ENCODE measurements at regions not wholly inside any gene's neighbourhood (a gene's known extent, or its start where the extent isn't known, plus 50 kb on each side); places are given as distances from the start of the nearest gene placed in this dataset.

GRCh38 chr5:155974369-155974768, 352.6 kb upstream of the SGCD start:
- DNase-seq (ENCODE audit: low spot score), result no peak

DNA sequence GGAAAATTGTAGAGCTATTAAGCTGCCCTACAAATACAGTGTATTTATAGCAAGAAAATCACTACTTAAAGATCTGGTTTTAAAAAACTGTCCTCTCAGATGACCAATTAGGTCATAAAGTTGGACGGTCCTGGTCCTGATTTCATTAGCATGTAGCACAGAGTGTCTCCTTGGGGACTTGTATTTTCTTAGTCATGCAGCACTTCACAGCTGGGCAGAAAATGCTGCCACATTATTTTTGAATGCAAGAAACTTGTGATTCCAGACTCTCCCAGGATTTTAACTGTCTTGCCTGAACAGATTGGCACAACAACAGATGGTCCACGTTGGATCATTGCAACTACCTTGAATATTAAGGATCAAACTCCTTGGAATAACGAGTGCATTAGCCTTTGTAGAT, 348.1 kb upstream of the SGCD start:
- no peak for DNase-seq (ENCODE audit: low spot score)

GRCh38 chr5:155982354-155982753, 344.6 kb upstream of the SGCD start:
- DNase-seq (ENCODE audit: low spot score), result no peak

GRCh38 chr5:155983954-155984353, 343.0 kb upstream of the SGCD start:
- no peak for DNase-seq (ENCODE audit: low spot score)

DNA sequence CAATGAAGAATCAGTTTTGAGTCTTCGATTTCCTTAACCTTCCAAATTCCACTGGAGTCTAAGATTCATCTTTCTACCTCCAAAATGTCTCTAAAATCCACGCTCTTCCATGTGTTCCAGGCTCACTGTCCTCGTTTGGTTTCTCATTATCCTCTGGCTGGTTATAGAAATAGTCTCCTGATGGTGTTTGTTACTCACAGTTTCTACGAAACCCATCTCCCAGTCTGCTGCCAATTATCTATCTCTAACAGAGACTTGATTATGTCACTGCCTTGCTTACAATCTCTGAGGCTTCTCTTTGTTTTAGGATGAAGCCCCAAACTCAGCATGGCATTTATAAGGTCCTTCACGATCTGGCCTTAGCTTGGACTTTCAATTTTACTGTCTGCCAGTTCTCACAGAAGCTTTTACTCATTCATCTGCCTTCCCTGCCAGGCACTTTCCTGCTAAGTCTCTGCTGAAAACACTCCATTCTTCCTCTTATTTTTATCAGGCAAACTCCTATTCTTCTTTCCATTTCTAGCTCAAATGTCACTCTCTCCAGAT, 339.6 kb upstream of the SGCD start:
- peak; percentile 12 for DNase-seq (ENCODE audit: low spot score)

DNA sequence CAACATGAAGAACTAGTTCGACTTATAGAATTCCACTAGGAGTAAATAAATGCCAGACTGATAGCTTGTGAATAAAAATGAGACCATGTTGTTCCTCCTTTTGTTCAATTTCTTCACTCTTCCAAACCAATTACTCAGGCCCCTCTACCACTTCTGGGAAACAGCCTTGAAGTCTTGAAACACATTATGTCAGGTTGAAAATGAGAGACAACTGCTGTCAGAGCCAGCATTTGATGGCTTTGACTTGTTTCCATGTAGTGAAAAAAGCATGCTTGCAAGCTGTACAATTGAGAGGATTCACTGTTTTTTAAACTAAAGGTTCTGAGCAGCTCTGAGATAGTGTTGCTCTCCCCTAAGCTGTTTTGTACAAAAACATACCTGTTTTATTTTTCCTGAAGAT, 337.1 kb upstream of the SGCD start:
- DNase-seq (ENCODE audit: low spot score), result no peak

DNA sequence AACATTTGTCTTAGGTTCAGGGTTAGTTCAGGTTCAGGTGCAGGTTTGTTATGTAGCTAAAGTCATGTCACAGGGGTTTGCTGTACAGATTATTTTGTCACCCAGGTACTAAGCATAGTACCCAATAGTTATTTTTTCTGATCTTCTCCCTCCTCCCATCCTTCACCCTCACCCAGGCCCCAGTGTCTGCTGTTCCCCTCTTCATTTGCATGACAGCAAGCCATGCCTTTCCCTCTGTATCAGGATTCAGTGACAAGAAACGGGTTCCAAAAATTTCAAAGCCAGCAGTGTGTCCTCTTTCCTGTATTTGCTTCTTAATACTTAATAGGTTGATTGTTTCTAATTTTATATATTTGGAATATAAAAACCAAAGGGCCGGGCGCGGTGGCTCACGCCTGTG, 330.8 kb upstream of the SGCD start:
- DNase-seq (ENCODE audit: low spot score), result no peak

- peak; percentile 10 for DNase-seq (ENCODE audit: low spot score)
Observed at GRCh38 chr5:155998257-155998656, 328.7 kb upstream of the SGCD start.

DNA sequence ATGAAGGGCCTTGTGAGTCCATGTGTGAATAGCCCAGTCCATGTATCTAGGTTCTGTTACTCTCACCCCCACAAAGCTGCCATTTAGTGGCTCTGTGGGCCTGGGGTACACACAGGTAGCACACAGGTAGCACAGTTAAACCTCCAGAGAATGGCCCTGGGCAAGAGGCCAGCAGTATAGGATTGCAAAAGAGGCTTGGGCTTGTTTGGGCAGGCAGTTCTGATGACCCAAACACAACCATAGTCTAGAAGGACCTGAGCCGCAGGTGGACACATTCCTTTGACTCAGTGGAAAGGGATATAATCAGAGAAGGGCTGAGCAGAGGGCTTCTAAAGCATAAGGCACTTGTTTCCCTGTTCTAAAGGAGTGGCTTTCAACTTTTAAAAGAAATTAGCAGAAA, 326.8 kb upstream of the SGCD start:
- DNase-seq (ENCODE audit: low spot score), result no peak

DNA sequence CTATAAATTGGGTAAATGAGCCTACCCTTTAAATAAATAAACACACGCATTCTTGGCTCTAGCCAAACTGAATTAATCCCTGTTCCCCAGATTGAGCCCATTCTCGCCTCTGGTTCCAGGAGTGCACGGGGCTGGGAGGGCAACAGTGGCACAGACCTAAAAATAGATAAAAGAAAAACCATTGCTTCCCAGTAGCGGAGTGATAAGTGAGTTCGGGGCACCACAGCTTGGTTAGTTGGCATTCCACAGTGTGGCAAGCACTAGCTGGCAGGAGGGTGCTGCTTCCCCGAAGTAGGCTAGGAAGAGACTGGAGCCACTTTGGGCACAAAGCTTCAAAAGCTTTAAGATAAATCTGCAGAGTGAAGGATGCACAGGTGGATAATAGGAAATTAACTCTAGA, 322.2 kb upstream of the SGCD start:
- no peak for DNase-seq (ENCODE audit: low spot score)

DNA sequence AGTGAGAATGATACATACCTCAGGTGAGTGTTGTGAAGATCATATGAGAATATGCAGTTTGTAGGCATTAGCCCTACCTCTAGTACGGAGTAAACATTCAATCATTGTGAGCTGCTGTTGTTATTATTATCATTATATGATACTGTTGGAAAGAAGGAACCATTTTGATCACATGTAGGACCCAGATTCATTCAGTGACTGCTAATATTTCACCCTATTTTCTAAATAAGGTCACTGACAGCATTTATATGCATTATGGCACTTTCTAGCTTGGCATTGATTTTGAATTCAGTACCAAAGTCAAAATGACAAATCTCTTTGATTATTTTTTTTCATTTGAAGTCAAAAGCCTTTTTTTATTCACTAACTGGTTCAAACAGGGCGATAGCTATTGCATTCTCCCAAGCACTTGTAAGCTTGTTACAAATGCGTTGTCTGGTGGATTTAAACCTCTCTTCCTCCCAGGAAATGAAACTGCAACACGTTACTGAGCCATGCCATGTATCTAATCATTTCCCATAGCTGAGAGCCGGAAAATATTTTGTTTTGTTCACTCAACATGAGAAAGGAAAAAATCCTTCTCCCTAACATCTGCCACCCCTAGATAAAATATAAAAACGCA, 320.8 kb upstream of the SGCD start:
- no peak for DNase-seq (ENCODE audit: low spot score)

GRCh38 chr5:156008844-156009243, 318.1 kb upstream of the SGCD start:
- no peak for DNase-seq (ENCODE audit: low spot score)

- no peak for DNase-seq (ENCODE audit: low spot score)
Observed at GRCh38 chr5:156009583-156009982, 317.4 kb upstream of the SGCD start.

DNA sequence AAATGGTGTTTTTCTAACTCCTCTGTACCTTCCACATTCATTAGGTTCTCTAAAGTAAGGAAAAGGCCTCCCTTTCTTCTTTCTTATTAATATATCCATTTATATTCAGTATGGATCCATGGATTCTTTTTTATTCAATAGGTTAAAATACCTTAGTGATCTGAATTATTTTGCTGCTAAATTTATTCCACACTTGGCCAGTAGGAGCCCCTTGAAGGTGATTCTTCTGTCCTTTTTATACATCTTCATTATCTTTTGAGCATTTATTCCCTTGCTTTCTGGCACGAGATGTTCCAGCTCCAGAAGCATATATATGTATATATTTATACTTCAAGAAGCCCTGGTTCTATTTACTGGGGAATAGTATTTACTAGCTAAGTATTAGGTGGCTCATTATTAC, 311.8 kb upstream of the SGCD start:
- no peak for DNase-seq (ENCODE audit: low spot score)

DNA sequence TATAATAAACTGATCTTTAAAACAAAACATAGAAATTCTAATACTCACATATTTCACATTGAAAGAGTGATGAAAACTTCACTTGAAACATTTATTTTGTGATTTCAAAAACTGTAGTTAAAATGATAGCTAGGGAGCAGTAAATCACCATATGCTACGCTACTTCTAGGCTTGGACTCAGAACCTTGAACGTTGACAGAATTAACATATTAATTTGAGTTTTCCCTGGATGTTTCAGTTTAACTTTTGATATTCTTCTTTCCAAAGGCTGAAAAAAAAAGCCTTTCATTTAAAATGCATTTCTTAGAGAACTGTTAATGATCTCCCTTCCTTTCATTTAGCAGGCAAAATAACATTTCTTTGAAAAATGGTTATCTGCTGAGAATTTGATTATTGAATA, 307.8 kb upstream of the SGCD start:
- no peak for DNase-seq (ENCODE audit: low spot score)

- no peak for DNase-seq (ENCODE audit: low spot score)
Observed at GRCh38 chr5:156019571-156020180, 307.3 kb upstream of the SGCD start.

GRCh38 chr5:156020647-156021046, 306.3 kb upstream of the SGCD start:
- no peak for DNase-seq (ENCODE audit: low spot score)

- DNase-seq (ENCODE audit: low spot score), result no peak
Observed at GRCh38 chr5:156021866-156022265, 305.1 kb upstream of the SGCD start.

- DNase-seq (ENCODE audit: low spot score), result no peak
Observed at GRCh38 chr5:156025656-156026055, 301.3 kb upstream of the SGCD start.

DNA sequence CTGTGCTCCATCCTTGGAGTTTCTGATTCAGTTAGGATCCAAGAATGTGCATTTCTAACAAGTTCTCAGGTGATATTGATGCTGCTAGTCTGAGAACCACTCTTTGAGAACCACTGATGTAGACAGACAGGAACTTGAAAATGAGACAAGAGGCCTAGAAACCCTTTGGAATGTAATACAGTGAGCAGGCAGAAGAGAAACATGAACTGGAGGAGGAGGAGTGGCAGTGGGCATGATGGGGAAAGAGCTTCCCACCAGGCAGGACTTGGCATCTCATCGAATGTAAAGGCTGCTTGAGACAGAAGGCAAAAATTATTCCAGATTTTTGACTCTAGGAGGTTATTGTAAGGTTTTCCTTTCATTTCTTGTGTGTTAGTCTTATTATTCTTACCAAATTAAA, 295.8 kb upstream of the SGCD start:
- DNase-seq (ENCODE audit: low spot score), result no peak

- DNase-seq (ENCODE audit: low spot score), result no peak
Observed at GRCh38 chr5:156036640-156037039, 290.3 kb upstream of the SGCD start.

DNA sequence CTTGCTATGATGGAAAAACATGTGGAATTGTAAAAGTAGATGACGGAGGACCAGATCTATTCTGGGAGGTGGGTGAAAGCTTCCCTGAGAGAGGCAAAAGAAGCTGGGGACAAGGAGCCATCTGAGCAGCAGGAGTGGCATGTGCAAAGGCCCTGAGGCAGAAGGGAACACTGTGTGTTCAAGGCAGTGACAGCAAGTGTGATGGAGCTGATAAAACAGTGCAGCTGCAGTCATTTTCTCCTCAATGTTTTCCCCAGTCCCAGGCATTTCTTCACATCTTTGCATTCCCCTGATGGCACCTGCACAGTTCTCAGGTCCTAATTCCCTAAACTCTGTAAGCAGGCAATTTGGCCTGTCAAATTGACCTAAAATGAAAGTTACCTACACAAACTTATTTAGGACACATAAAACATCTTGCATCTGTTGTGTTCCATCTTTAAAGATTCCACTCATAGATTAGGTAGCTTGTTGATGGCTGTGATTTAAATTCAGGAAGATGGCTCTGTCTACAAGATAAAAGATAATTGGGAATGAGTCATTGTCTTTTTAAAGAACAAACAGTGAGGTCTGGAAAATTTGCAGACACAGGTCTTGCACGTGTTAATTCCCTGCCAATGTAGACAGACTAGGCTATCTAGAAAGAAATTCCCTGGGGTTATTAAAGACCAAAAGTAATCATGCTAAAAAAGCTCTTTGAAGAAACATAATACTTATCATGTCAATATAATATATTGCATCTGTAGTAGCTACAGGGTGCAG, 289.6 kb upstream of the SGCD start:
- DNase-seq (ENCODE audit: low spot score), result no peak

GRCh38 chr5:156042726-156043125, 284.2 kb upstream of the SGCD start:
- no peak for DNase-seq (ENCODE audit: low spot score)

All from putamen (tissue), 1 donor.